H1 (cell line): ENCODE measurements at regions not wholly inside any gene's neighbourhood (a gene's known extent, or its start where the extent isn't known, plus 50 kb on each side); places are given as distances from the start of the nearest gene placed in this dataset.

ENCODE experiments used
- CTCF ChIA-PET: fragments of 300-600 bp; sonication (Branson Sonifier 250); formaldehyde crosslinking; loops from one replicate; lab custom pipeline; 2021; ENCODE audit not compliant: partially characterized antibody; lab: Charles Lee
- POLR2A ChIA-PET: fragments of 300-600 bp; sonication (Branson Sonifier 250); formaldehyde crosslinking; loops from one replicate; lab custom pipeline; 2021; ENCODE audit warnings: inconsistent platforms; ENCODE audit not compliant: partially characterized antibody; lab: Charles Lee
- DNase-seq, 2 experiments: peaks; one replicate each; pipeline versions ENCODE4 v3.0.0 to v3.0.0-alpha.2; 2010 to 2022; ENCODE audit warnings: low spot score in 2 of 2, low read depth in 1 of 2, mixed read lengths in 1 of 2
- FAIRE-seq: peaks from 2 replicates; lab custom pipeline; 2011; peaks lifted over from hg19 to GRCh38; lab: Jason Lieb, UNC
- H2AFZ ChIP-seq: 2 replicates; pipeline ENCODE4 v1.8.1; 2012; ENCODE audit warnings: low read length, inconsistent platforms
- H2AK5ac ChIP-seq: 2 replicates; pipeline ENCODE4 v1.6.1; 2013; ENCODE audit warnings: low read depth, low read length
- H2BK120ac ChIP-seq: replicated peaks from 2 replicates; pipeline ENCODE3; 2013; ENCODE audit warnings: low read depth, low read length, inconsistent platforms
- H2BK12ac ChIP-seq: 2 replicates; pipeline ENCODE4 v1.6.1; 2013; ENCODE audit warnings: low read depth, low read length
- H2BK15ac ChIP-seq: 2 replicates; pipeline ENCODE4 v1.6.1; 2013; ENCODE audit warnings: low read length
- H2BK20ac ChIP-seq: 2 replicates; pipeline ENCODE4 v1.6.1; 2013; ENCODE audit warnings: low read length
- H2BK5ac ChIP-seq: 2 replicates; pipeline ENCODE4 v1.6.1; 2013; ENCODE audit warnings: low read depth, low read length
- H3K14ac ChIP-seq: 2 replicates; pipeline ENCODE4 v1.6.1; 2013; ENCODE audit warnings: inconsistent platforms; ENCODE audit not compliant: insufficient read length
- H3K18ac ChIP-seq: 2 replicates; pipeline ENCODE4 v1.6.1; 2013; ENCODE audit warnings: low read length; ENCODE audit errors: extremely low read depth
- H3K23ac ChIP-seq: 2 replicates; pipeline ENCODE4 v1.6.1; 2013; ENCODE audit warnings: inconsistent platforms; ENCODE audit not compliant: insufficient read length
- H3K23me2 ChIP-seq: 2 replicates; pipeline ENCODE4 v1.6.1; 2013; ENCODE audit warnings: low read depth, low read length
- H3K27ac ChIP-seq: 2 replicates; pipeline ENCODE4 v1.6.1; 2011; ENCODE audit warnings: low read depth, low read length, inconsistent platforms
- H3K27me3 ChIP-seq, 4 experiments: replicated peaks in 1 of 4; 1 replicate in 1 of 4; 2 replicates in 3 of 4; pipeline versions ENCODE4 v1.6.1 to v1.8.1; 2011 to 2013; ENCODE audit warnings: low read length in 3 of 4, mild to moderate bottlenecking in 3 of 4, inconsistent platforms in 2 of 4, mixed read lengths in 2 of 4, moderate library complexity in 1 of 4; ENCODE audit not compliant: control insufficient read depth in 3 of 4, insufficient read depth in 3 of 4; ENCODE audit errors: extremely low read depth in 1 of 4
- H3K36me3 ChIP-seq, 4 experiments: 2 replicates each; pipeline versions ENCODE4 v1.6.1 to v1.8.1; 2011 to 2013; ENCODE audit warnings: mild to moderate bottlenecking in 4 of 4, low read length in 3 of 4, moderate library complexity in 2 of 4, control low read depth in 1 of 4, inconsistent platforms in 1 of 4; ENCODE audit not compliant: insufficient read depth in 4 of 4, control insufficient read depth in 2 of 4
- H3K4ac ChIP-seq: replicated peaks from 2 replicates; pipeline ENCODE3; 2013; ENCODE audit warnings: low read length, low read depth, mixed read lengths, inconsistent platforms; ENCODE audit not compliant: insufficient read length
- H3K4me1 ChIP-seq, 4 experiments: replicated peaks in 1 of 4; 1 replicate in 1 of 4; 2 replicates in 3 of 4; pipeline versions ENCODE4 v1.6.1 to v1.8.1; 2011 to 2013; ENCODE audit warnings: low read length in 3 of 4, inconsistent platforms in 2 of 4, mixed read lengths in 1 of 4; ENCODE audit not compliant: insufficient read depth in 4 of 4, control insufficient read depth in 3 of 4
- H3K4me2 ChIP-seq, 2 experiments: 2 replicates each; pipeline versions ENCODE4 v1.6.1 to v1.8.1; 2011 to 2013; ENCODE audit warnings: low read depth in 2 of 2, low read length in 2 of 2, control low read depth in 1 of 2, inconsistent platforms in 1 of 2, mild to moderate bottlenecking in 1 of 2; ENCODE audit not compliant: insufficient read depth in 1 of 2
- H3K4me3 ChIP-seq, 4 experiments: fragments of 200-600, 300-600 bp in 1 of 4; sonication (generic), shearing (Covaris generic), sonication (Bioruptor Twin) in 1 of 4; 2 replicates each; pipeline versions ENCODE4 v1.5.1 to v1.8.1; 2011 to 2016; ENCODE audit warnings: low read length in 4 of 4, low read depth in 3 of 4, control low read depth in 2 of 4, inconsistent platforms in 2 of 4, mild to moderate bottlenecking in 2 of 4, mixed read lengths in 1 of 4, moderate library complexity in 1 of 4; ENCODE audit not compliant: insufficient read depth in 2 of 4; ENCODE audit errors: extremely low read depth in 1 of 4
- H3K56ac ChIP-seq: replicated peaks from 2 replicates; pipeline ENCODE3; 2013; ENCODE audit warnings: low read depth, mild to moderate bottlenecking, mixed read lengths, low read length, inconsistent platforms; ENCODE audit not compliant: insufficient read length
- H3K79me1 ChIP-seq: 2 replicates; pipeline ENCODE4 v1.6.1; 2013; ENCODE audit warnings: low read depth, low read length, control low read depth
- H3K79me2 ChIP-seq, 2 experiments: 2 replicates each; pipeline versions ENCODE4 v1.6.1 to v1.8.1; 2012 to 2013; ENCODE audit warnings: low read length in 2 of 2, mild to moderate bottlenecking in 2 of 2, inconsistent platforms in 1 of 2; ENCODE audit not compliant: insufficient read depth in 2 of 2, control insufficient read depth in 1 of 2
- H3K9ac ChIP-seq, 4 experiments: replicated peaks in 1 of 4; 1 replicate in 1 of 4; 2 replicates in 3 of 4; pipeline versions ENCODE4 v1.6.1 to v1.8.1; 2011 to 2013; ENCODE audit warnings: low read depth in 3 of 4, low read length in 3 of 4, control low read depth in 2 of 4, mild to moderate bottlenecking in 2 of 4, moderate library complexity in 2 of 4, inconsistent platforms in 1 of 4; ENCODE audit errors: extremely low read depth in 1 of 4
- H3K9me3 ChIP-seq, 2 experiments: 2 replicates each; pipeline versions ENCODE4 v1.6.1 to v1.8.1; 2012 to 2013; ENCODE audit warnings: mild to moderate bottlenecking in 2 of 2, moderate library complexity in 2 of 2, control low read depth in 1 of 2, inconsistent platforms in 1 of 2, low read depth in 1 of 2, low read length in 1 of 2, mixed read lengths in 1 of 2; ENCODE audit not compliant: insufficient read depth in 2 of 2
- H4K20me1 ChIP-seq, 2 experiments: replicated peaks in 1 of 2; 2 replicates each; pipeline versions ENCODE3 to v1.8.1; 2011 to 2013; ENCODE audit warnings: inconsistent platforms in 2 of 2, low read length in 2 of 2, mild to moderate bottlenecking in 1 of 2; ENCODE audit not compliant: insufficient read depth in 2 of 2, control insufficient read depth in 1 of 2
- H4K5ac ChIP-seq: 2 replicates; pipeline ENCODE4 v1.6.1; 2013; ENCODE audit warnings: low read length, low read depth, mixed read lengths, inconsistent platforms; ENCODE audit not compliant: insufficient read length
- H4K8ac ChIP-seq: 2 replicates; pipeline ENCODE4 v1.8.0; 2013; ENCODE audit warnings: mild to moderate bottlenecking, moderate library complexity, low read length, inconsistent platforms; ENCODE audit not compliant: insufficient read depth; ENCODE audit errors: extremely low read depth
- H4K91ac ChIP-seq: replicated peaks from 2 replicates; pipeline ENCODE3; 2013; ENCODE audit warnings: low read length, mixed read lengths, inconsistent platforms; ENCODE audit not compliant: insufficient read length
- BCL11A ChIP-seq, 2 experiments: IDR thresholded peaks; one replicate each; pipeline ENCODE4 v1.6.1; 2011; ENCODE audit warnings: low read depth in 2 of 2, low read length in 2 of 2, mild to moderate bottlenecking in 2 of 2
- CBX5 ChIP-seq: fragments of 300-800, 300-1000 bp; sonication (generic); IDR thresholded peaks from 2 replicates; pipeline ENCODE4 v1.7.1; 2016; ENCODE audit warnings: antibody characterized with exemption, low read length, low read depth
- CEBPB ChIP-seq: IDR thresholded peaks from 2 replicates; pipeline ENCODE4 v1.6.1; 2012; ENCODE audit warnings: low read depth, low read length
- CHD1 ChIP-seq: IDR thresholded peaks from 2 replicates; pipeline ENCODE4 v1.6.1; 2012; ENCODE audit warnings: low read depth, low read length, improper control_type of control experiment
- CREB1 ChIP-seq: IDR thresholded peaks from 2 replicates; pipeline ENCODE4 v1.6.1; 2012; ENCODE audit warnings: inconsistent platforms
- EZH2 ChIP-seq: fragments of 200-600 bp; sonication (generic); IDR thresholded peaks from 2 replicates; pipeline ENCODE4 v1.7.1; 2012; ENCODE audit warnings: low read depth, mild to moderate bottlenecking, moderate library complexity, low read length, inconsistent platforms; ENCODE audit not compliant: severe bottlenecking
- GABPA ChIP-seq: IDR thresholded peaks from 2 replicates; pipeline ENCODE4 v1.6.1; 2011; ENCODE audit warnings: mild to moderate bottlenecking, low read length, moderate library complexity, borderline replicate concordance; ENCODE audit not compliant: insufficient read depth
- JUND ChIP-seq: IDR thresholded peaks from 2 replicates; pipeline ENCODE4 v1.6.1; 2011; ENCODE audit warnings: mild to moderate bottlenecking, improper control_type of control experiment, low read length
- KDM5A ChIP-seq: fragments of 200-600 bp; IDR thresholded peaks from 2 replicates; pipeline ENCODE4 v1.7.1; 2012; ENCODE audit warnings: mild to moderate bottlenecking, low read length, inconsistent platforms, mixed read lengths
- MAFK ChIP-seq: IDR thresholded peaks from 2 replicates; pipeline ENCODE4 v1.6.1; 2012; ENCODE audit warnings: low read depth, mild to moderate bottlenecking, improper control_type of control experiment, low read length
- PHF8 ChIP-seq: fragments of 200-600 bp; sonication (generic); conservative IDR thresholded peaks from 2 replicates; pipeline ENCODE4 v1.7.1; 2012; ENCODE audit warnings: low read depth, mild to moderate bottlenecking, inconsistent platforms, low read length, moderate library complexity
- POLR2AphosphoS5 ChIP-seq: IDR thresholded peaks from 2 replicates; pipeline ENCODE4 v1.6.1; 2011; ENCODE audit warnings: low read depth, low read length
- POU5F1 ChIP-seq: IDR thresholded peaks from 2 replicates; pipeline ENCODE4 v1.6.1; 2011; ENCODE audit warnings: low read depth, mild to moderate bottlenecking, low read length, moderate library complexity
- RNF2 ChIP-seq: fragments of 200-900, 300-1000 bp; sonication (generic); IDR thresholded peaks from 2 replicates; pipeline ENCODE4 v1.7.1; 2016; ENCODE audit warnings: borderline replicate concordance, low read depth, mild to moderate bottlenecking, antibody characterized with exemption, low read length; ENCODE audit not compliant: poor library complexity, severe bottlenecking; ENCODE audit errors: missing control alignments
- SIRT6 ChIP-seq: IDR thresholded peaks from one replicate; pipeline ENCODE4 v1.7.1; 2012; ENCODE audit warnings: low read length, inconsistent platforms
- TBP ChIP-seq: IDR thresholded peaks from 2 replicates; pipeline ENCODE4 v1.6.1; 2011; ENCODE audit warnings: low read depth, low read length, improper control_type of control experiment
- TEAD4 ChIP-seq: IDR thresholded peaks from 2 replicates; pipeline ENCODE4 v1.6.1; 2012; ENCODE audit warnings: low read depth, low read length, inconsistent platforms, mixed read lengths
- WGBS, 2 experiments: shearing (Covaris generic) in 1 of 2; methylation state at CpG; one replicate each; pipeline versions ENCODE4 v1.1.6 to v1.1.7; 2013 to 2015; ENCODE audit warnings: low lambda C conversion rate in 2 of 2, mixed read lengths in 2 of 2, inconsistent platforms in 1 of 2, low coverage in 1 of 2, missing lambda C conversion rate in 1 of 2; ENCODE audit not compliant: insufficient replicate concordance in 2 of 2, insufficient coverage in 1 of 2, insufficient read length in 1 of 2; ENCODE audit errors: extremely low coverage in 1 of 2, missing lambda C conversion rate in 1 of 2; 5-methylcytosine and 5-hydroxymethylcytosine counted together

DNA sequence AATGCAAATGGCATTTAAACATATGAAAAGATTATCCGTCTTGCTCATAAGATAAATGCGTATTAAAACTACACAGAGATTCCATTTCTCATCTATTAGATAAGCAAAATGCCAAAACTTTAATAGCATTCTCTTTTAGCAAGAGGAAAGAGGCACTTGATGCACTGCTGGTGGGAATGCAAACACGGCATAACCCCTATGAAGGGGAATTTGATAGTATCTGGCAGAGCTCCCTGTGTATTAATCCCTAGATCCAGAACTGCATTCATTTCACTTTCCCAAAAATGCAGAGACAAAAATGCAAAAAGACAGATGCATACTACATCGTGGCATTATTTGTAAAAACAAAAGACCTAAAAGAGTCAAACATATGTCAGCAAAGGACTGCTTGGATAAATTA is 193.6 kb upstream of the STARD13 start:
- no peak overlapping the region for H2AK5ac ChIP-seq
- TF ChIP-seq PHF8 (no peak), POU5F1 (no peak), KDM5A (no peak), SIRT6 (no peak), EZH2 (no peak), BCL11A (IDR thresholded peaks at IDR 0.05; ENCODE audit: low read depth in 2 of 2, low read length in 2 of 2) (no peak), CHD1 (no peak), TBP (no peak), POLR2AphosphoS5 (no peak), GABPA (no peak), RNF2 (no peak), MAFK (no peak), TEAD4 (no peak), CREB1 (no peak), JUND (no peak), CEBPB (no peak), CBX5 (no peak)

More for the DNA sequence above, 193.6 kb upstream of the STARD13 start:
- CTCF ChIA-PET: no interaction called here
- 90% methylated on average over 4 of the region's 4 CpGs; no CpG with 5 or more reads in 1 of the 2 experiments for WGBS, 2 experiments
- Histone ChIP-seq H3K36me3 (no peaks in the 10 kb centered on the region), H3K56ac (no peak overlapping the region), H4K20me1 (no peaks in the 10 kb centered on the region), H4K8ac (no peak overlapping the region), H3K4me3 (no peak overlapping the region), H3K18ac (no peak overlapping the region), H3K27me3 (no peaks in the 10 kb centered on the region), H4K5ac (no peak overlapping the region), H3K79me1 (no peaks in the 10 kb centered on the region), H3K4me1 (no peaks in the 10 kb centered on the region), H3K14ac (no peak overlapping the region), H2BK120ac (no peak overlapping the region), H2BK5ac (no peak overlapping the region), H2BK12ac (no peak overlapping the region), H2BK15ac (no peak overlapping the region), H3K23me2 (no peaks in the 10 kb centered on the region), H3K23ac (no peak overlapping the region), H2AFZ (no peak overlapping the region), H4K91ac (no peak overlapping the region), H3K4me2 (no peak overlapping the region), H3K9ac (no peak overlapping the region), H2BK20ac (no peak overlapping the region), H3K9me3 (peaks cover 9 to 12% of the 10 kb centered on the region in 2 experiments; a peak in 3 of 4 replicates), H3K4ac (no peak overlapping the region), H3K27ac (no peak overlapping the region), H3K79me2 (no peaks in the 10 kb centered on the region)
- FAIRE-seq: no peak
- DNase-seq: no peak
- POLR2A ChIA-PET: no interaction called here
